ENCODE measurements at regions not wholly inside any gene's neighbourhood (a gene's known extent, or its start where the extent isn't known, plus 50 kb on each side); places are given as distances from the start of the nearest gene placed in this dataset.

DNA sequence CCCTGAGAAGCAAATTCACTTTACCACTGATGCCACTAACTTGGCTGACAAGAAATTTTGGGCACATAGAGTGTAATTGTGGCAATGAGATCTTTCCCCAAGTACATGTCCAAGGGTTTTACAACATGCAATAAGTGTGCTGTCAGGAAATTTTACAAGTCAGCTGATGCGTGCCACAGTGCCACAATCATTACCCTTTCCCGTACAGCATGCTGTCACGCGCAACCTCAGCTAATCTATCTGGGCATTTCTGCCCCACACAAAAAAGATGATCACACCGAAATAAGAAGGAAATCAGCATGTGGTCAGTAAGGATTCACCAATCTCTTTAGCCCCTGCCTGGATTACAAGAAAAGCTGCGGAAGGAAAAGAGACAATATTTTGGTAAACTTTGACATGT is 163.6 kb upstream of the PREP start:
- Histone ChIP-seq H3K36me3 (ENCODE audit: low read depth) (no peaks in the 10 kb centered on the region), H2AFZ (no peak overlapping the region), H3K9me3 (ENCODE audit: insufficient read depth, low read depth) (no peaks in the 10 kb centered on the region), H3F3A (ENCODE audit: insufficient read depth, low read depth) (no peaks in the 10 kb centered on the region), H3K4me1 (replicated peaks; ENCODE audit: insufficient read depth) (no peaks in the 10 kb centered on the region), H3K27ac (no peak overlapping the region), H3K9me2 (ENCODE audit: insufficient read depth) (no peaks in the 10 kb centered on the region), H3K27me3 (ENCODE audit: insufficient read depth, low read depth) (no peaks in the 10 kb centered on the region), H3K4me3 (no peak overlapping the region), H3K4me2 (no peak overlapping the region), H4K20me1 (ENCODE audit: insufficient read depth) (no peaks in the 10 kb centered on the region), H3K79me2 (ENCODE audit: low read depth) (no peaks in the 10 kb centered on the region)
- TF ChIP-seq, protein P1, sequence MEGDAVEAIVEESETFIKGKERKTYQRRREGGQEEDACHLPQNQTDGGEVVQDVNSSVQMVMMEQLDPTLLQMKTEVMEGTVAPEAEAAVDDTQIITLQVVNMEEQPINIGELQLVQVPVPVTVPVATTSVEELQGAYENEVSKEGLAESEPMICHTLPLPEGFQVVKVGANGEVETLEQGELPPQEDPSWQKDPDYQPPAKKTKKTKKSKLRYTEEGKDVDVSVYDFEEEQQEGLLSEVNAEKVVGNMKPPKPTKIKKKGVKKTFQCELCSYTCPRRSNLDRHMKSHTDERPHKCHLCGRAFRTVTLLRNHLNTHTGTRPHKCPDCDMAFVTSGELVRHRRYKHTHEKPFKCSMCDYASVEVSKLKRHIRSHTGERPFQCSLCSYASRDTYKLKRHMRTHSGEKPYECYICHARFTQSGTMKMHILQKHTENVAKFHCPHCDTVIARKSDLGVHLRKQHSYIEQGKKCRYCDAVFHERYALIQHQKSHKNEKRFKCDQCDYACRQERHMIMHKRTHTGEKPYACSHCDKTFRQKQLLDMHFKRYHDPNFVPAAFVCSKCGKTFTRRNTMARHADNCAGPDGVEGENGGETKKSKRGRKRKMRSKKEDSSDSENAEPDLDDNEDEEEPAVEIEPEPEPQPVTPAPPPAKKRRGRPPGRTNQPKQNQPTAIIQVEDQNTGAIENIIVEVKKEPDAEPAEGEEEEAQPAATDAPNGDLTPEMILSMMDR (conservative IDR thresholded peaks at IDR 0.05), result no peak
- TF ChIP-seq EZH2 (IDR thresholded peaks at IDR 0.05; ENCODE audit: low read depth), result no peak
- ChIA-PET POLR2A (ENCODE audit: unreplicated experiment) (no interaction called here), CTCF (no interaction called here)
- intact Hi-C loops (cut with micrococcal nuclease; ENCODE audit: unreplicated experiment), result no loop called here
- DNase-seq, result no peak
- no TSS peak for BruUV-seq (replicated peaks)

DNA sequence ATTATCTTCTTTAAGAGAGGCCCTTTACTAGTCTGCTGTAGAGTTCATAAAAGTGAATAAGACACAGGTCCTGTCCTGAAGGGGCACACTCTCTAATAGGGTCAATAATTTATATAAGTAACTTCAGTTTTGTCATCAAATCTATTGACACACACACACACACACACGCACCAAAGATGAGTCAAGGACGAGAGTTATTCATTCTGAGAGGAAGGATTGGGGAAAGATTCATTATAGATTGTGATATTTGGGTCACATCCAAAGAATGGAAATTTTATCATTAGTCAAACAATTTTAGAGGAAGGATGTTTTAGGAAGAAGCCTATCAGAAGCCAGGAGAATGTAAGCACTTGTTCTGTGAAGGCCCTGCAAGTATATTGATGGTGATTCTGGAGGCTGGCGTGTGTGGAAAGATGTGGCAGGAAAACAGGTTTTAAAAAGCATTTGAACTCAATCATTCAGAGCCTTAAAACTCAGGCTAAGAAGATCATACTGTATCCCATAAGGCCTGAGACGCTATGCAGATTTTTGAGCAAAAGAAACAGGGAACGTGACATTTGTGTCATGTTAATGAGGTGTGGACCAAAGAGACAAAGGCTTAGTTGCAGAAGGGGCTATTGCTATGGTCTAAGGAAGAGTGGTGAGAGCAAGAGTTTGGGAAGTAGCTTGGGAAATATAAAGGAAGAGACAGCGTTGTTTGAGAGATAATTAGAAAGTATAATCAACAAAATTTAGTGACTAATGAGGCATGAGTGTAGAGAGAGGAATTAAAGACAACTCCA is 161.4 kb upstream of the PREP start:
- ChIA-PET CTCF (no interaction called here), POLR2A (ENCODE audit: unreplicated experiment) (no interaction called here)
- Histone ChIP-seq H3K4me2 (no peak overlapping the region), H3K4me3 (no peak overlapping the region), H3K9me3 (ENCODE audit: insufficient read depth, low read depth) (no peaks in the 10 kb centered on the region), H3K27me3 (ENCODE audit: insufficient read depth, low read depth) (no peaks in the 10 kb centered on the region), H4K20me1 (ENCODE audit: insufficient read depth) (no peaks in the 10 kb centered on the region), H3K79me2 (ENCODE audit: low read depth) (no peaks in the 10 kb centered on the region), H3F3A (ENCODE audit: insufficient read depth, low read depth) (no peaks in the 10 kb centered on the region), H3K9me2 (ENCODE audit: insufficient read depth) (no peaks in the 10 kb centered on the region), H3K4me1 (replicated peaks; ENCODE audit: insufficient read depth) (no peaks in the 10 kb centered on the region), H3K36me3 (ENCODE audit: low read depth) (no peaks in the 10 kb centered on the region), H2AFZ (no peak overlapping the region), H3K27ac (no peak overlapping the region)
- no TSS peak for BruUV-seq (replicated peaks)
- intact Hi-C loops (cut with micrococcal nuclease; ENCODE audit: unreplicated experiment), result no loop called here
- TF ChIP-seq EZH2 (IDR thresholded peaks at IDR 0.05; ENCODE audit: low read depth), result no peak
- TF ChIP-seq, protein P1 (conservative IDR thresholded peaks at IDR 0.05), result no peak
- DNase-seq, result no peak

DNA sequence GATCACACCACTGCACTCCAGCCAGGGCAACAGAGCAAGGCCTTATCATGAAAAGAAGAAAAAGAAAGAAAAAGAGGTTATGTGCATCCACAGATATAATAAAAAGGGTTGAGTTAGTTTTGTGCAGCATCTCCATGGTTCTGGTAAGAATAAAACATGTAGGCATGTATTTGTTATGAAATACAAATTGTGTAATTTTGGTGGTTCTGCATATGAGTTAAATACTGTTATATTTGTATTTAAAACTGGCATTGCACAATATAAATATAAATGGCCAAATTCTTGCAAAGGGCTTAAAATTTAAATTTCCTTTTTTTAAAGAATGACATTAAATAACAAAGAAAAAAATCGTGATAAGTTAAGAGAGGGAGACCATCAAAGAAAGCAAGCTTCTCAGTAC is 159.1 kb upstream of the PREP start:
- Histone ChIP-seq H4K20me1 (ENCODE audit: insufficient read depth) (no peaks in the 10 kb centered on the region), H3K27ac (no peak overlapping the region), H3K9me3 (ENCODE audit: insufficient read depth, low read depth) (no peaks in the 10 kb centered on the region), H3K36me3 (ENCODE audit: low read depth) (no peaks in the 10 kb centered on the region), H3K4me3 (no peak overlapping the region), H3K9me2 (ENCODE audit: insufficient read depth) (no peaks in the 10 kb centered on the region), H3K4me1 (replicated peaks; ENCODE audit: insufficient read depth) (no peaks in the 10 kb centered on the region), H3K79me2 (ENCODE audit: low read depth) (no peaks in the 10 kb centered on the region), H3K4me2 (no peak overlapping the region), H3K27me3 (ENCODE audit: insufficient read depth, low read depth) (no peaks in the 10 kb centered on the region), H2AFZ (no peak overlapping the region), H3F3A (ENCODE audit: insufficient read depth, low read depth) (no peaks in the 10 kb centered on the region)
- ChIA-PET CTCF (no interaction called here), POLR2A (ENCODE audit: unreplicated experiment) (no interaction called here)
- BruUV-seq (replicated peaks), result no TSS peak
- intact Hi-C loops (cut with micrococcal nuclease; ENCODE audit: unreplicated experiment), result no loop called here
- DNase-seq, result no peak
- TF ChIP-seq EZH2 (IDR thresholded peaks at IDR 0.05; ENCODE audit: low read depth), result no peak
- TF ChIP-seq, protein P1 (conservative IDR thresholded peaks at IDR 0.05), result no peak

All from PC-9 (cell line).